Stimulated activated CD4-positive, alpha-beta T cell treated with anti-CD3 and anti-CD28 coated beads, Interleukin-2, amount 100 ng/mL, for 24 hours (primary cell): ENCODE measurements at regions not wholly inside any gene's neighbourhood (a gene's known extent, or its start where the extent isn't known, plus 50 kb on each side); places are given as distances from the start of the nearest gene placed in this dataset.
"Not testable (repeated sequence)": the region's sequence is repeated elsewhere in the genome, so short reads cannot be mapped to it uniquely, and the experiment has no call there.

ENCODE experiments used
- DNase-seq, 2 donors: peaks; one replicate each; pipeline ENCODE4 v3.0.0-alpha.2; 2020

GRCh38 chr4:19293781-19294180 lies 957.9 kb upstream of the SLIT2 start:
- no peak for DNase-seq

- no peak for DNase-seq
Measured at GRCh38 chr4:19293080-19293479, 958.6 kb upstream of the SLIT2 start.

- DNase-seq, result no peak
Measured at GRCh38 chr4:19286924-19287323, 964.8 kb upstream of the SLIT2 start.

- DNase-seq, result no peak
Measured at GRCh38 chr4:19285146-19285545, 966.6 kb upstream of the SLIT2 start.

- DNase-seq, result no peak
Measured at GRCh38 chr4:19278665-19279064, 973.0 kb upstream of the SLIT2 start.

- no peak for DNase-seq
Measured at GRCh38 chr4:19266566-19266965, 985.1 kb upstream of the SLIT2 start.

GRCh38 chr4:19262467-19262866 lies 989.2 kb upstream of the SLIT2 start:
- no peak for DNase-seq

- DNase-seq, result no peak
Measured at GRCh38 chr4:19260346-19260745, 991.4 kb upstream of the SLIT2 start.

- DNase-seq, result no peak
Measured at GRCh38 chr4:19259920-19260319, 991.8 kb upstream of the SLIT2 start.

GRCh38 chr4:19256823-19257222 lies 994.9 kb upstream of the SLIT2 start:
- DNase-seq, result no peak

GRCh38 chr4:19254486-19254885 lies 997.2 kb upstream of the SLIT2 start:
- DNase-seq, result no peak

GRCh38 chr4:19248023-19248422 lies 1003.7 kb upstream of the SLIT2 start:
- DNase-seq, result no peak

- DNase-seq, result no peak
Measured at GRCh38 chr4:19241895-19242294, 1009.8 kb upstream of the SLIT2 start.

- no peak for DNase-seq
Measured at GRCh38 chr4:19239565-19239964, 1012.1 kb upstream of the SLIT2 start.

GRCh38 chr4:19236473-19236872 lies 1015.2 kb upstream of the SLIT2 start:
- no peak for DNase-seq

- DNase-seq, result no peak
Measured at GRCh38 chr4:19230906-19231545, 1020.7 kb upstream of the SLIT2 start.

- no peak for DNase-seq
Measured at GRCh38 chr4:19227701-19228100, 1024.0 kb upstream of the SLIT2 start.

- no peak for DNase-seq
Measured at GRCh38 chr4:19224820-19225219, 1026.9 kb upstream of the SLIT2 start.

GRCh38 chr4:19216476-19216875 lies 1035.2 kb upstream of the SLIT2 start:
- no peak for DNase-seq

GRCh38 chr4:19214591-19215186 lies 1037.0 kb upstream of the SLIT2 start:
- DNase-seq, result no peak

GRCh38 chr4:19213388-19213787 lies 1038.3 kb upstream of the SLIT2 start:
- DNase-seq, result no peak

GRCh38 chr4:19205853-19206252 lies 1045.9 kb upstream of the SLIT2 start:
- no peak for DNase-seq

- not testable (repeated sequence) for DNase-seq
Measured at GRCh38 chr4:19197838-19198237, 1053.9 kb upstream of the SLIT2 start.

GRCh38 chr4:19195696-19196095 lies 1056.0 kb upstream of the SLIT2 start:
- DNase-seq, result no peak

- DNase-seq, result no peak
Measured at GRCh38 chr4:19194672-19195071, 1057.0 kb upstream of the SLIT2 start.
